Hippocampal formation (tissue), 2 donors: ENCODE measurements at regions not wholly inside any gene's neighbourhood (a gene's known extent, or its start where the extent isn't known, plus 50 kb on each side); places are given as distances from the start of the nearest gene placed in this dataset.

ENCODE experiments used
- DNase-seq, 2 donors: peaks; one replicate each; lab custom pipeline; 2025; lab: John Stamatoyannopoulos, UW

DNA sequence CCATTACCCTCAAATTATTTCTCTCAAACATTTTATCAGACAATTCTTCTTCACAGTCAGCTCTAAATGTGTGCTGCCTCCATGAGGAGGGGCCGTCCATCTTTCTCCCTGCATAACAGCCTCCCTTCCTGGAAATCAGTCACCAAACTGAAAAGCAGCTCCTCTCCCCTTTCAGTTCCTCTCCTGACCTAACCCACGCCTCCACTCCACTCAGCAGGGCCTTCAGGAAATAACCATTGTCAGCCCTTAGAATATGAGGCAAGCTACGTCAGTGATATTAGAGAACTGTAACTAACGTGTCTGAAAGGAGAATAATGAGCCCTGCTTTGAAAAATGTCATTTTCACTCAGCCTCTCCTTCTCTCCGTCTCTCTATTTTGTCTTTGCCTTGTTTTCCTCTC, 116.2 kb downstream of the OLFM4 start:
- DNase-seq: no peak

DNA sequence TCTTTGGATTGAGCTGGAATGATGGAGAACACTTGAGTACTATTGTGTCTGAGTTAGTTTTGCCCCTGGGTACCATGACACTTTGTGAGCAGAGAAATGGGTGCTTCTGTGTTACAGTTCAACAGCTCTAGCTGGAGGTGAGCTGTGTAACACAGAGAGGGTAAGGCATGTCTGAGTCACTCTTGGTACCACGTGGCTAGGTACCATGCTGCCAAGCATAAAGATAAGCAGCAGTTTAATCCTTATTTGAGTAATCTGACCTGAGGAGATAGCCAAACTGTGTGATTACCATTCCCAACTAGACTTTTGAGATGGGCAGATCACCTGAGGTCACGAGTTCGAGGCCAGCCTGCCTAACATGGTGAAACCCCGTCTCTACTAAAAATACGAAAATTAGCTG, 122.0 kb downstream of the OLFM4 start:
- DNase-seq: no peak

DNA sequence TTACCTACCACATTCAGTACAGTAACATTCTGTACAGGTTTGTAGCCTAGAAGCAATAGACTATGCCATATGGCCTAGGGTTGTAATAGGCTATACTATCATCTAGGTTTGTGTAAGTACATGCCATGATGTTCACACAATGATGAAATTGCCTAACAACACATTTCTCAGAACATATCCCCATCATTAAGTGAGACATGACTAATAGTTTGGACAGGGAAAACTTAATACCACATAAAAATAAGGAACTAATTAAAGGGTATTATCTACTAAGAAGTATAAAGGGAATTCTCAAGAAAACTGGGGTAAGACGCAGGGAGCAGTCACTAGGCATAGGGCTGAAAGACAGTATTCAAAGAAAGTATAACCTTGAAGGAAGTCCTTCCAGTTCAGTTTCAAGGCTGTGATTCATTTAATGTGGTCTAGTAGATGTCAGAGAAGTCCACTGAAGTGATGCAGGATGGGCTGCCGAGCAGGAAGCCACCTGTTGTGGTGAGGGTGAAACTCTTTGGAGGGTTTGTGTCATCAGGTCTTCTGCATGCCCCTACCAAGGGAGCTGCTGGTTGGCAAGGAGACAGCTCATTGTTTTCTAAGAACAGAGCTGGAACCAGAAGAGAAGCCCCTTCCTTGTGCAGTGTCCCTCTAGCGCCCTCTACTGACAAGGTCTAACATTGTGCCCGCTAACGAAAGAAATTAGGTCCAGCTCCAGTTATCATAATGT, 122.9 kb downstream of the OLFM4 start:
- DNase-seq: peak; percentile 31 to 32

DNA sequence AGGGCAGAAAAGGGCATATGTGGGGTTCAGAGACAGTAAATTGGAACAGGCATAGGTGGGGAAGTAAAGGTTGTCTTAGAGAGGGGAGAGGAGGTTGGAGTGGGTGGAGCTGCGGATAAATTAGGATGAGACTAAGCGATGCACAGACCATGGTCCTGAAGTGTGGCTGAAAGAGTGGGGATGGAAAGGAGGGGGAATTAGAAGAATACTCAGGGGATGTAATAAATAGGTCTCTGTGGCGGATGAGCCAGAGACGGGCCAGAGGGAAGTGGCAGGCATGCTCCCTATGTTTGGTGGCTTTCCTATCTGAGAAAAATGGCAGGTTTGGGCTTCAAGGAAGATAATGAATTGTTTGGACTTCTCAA, 123.4 kb downstream of the OLFM4 start:
- DNase-seq: no peak

DNA sequence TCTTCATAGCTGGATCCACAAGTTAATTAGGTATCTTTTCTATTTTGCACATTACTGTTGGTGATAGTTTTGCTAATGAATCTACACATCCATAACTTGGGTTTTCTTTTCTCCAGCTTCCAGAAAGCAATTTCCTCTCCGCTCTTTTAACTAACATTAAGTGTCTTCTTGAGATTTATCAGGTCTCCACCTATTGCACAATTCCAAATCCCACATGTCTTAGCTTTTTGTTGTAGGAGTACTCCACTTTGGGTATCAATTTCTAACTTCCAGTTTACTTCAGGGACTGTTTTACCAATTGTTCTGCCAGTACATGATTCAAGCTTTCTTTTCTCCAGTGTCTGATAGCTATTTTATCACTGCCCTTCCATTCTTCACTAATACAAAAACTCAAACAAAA, 129.6 kb downstream of the OLFM4 start:
- no peak for DNase-seq

DNA sequence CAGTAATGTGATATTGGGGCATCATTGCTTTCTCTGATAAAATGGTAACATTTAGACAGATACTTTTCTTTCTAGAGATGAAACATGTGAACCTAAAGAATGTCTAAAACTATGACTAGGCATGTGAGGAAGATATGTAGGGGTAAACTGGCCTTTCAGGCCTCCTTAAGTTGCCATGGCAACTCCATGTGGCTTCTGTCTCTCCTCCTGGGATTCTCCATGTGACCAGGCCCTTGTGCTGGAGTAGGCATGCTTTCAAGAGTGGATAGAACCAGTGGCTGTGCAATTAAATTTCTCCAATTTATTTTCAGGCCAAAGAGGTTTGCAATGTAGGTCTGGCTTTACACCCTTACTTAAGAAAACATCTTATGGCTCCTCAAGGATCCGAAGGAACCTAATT, 130.8 kb downstream of the OLFM4 start:
- DNase-seq: no peak

DNA sequence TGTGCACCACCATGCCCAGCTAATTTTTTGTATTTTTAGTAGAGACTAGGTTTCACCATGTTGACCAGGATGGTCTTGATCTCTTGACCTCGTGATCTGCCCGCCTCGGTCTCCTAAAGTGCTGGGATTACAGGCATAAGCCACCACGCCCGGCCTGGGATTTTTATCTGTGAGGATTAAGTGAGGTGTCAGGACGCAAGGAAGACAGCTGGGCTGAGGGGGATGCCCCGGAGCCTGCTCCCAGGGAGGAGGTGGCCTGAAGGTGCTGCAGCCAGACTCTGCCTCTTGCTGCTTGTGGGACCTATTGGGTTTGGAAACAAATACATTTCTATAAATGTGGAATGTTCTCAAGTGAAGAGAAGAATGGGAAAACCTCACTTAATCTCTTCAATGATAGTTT, 131.6 kb downstream of the OLFM4 start:
- no peak for DNase-seq

DNA sequence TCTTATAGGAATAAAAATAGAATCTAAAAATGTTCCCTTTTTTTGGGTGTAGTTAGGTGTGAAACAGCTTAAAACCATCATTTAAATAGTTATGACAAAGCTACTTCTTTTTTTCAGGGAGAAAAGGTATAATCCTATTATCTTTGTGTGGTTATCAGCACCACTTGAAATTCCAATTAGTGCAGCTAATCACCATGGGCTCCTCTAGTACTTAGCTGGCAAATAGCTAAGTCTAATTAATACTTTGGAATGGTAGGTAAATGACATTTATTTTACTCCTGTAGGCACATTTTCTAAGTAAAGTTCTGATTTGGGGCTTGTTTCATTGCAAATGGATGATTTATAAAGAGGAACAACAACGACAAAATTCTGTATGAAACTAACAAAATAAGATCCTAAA, 132.6 kb downstream of the OLFM4 start:
- no peak for DNase-seq

DNA sequence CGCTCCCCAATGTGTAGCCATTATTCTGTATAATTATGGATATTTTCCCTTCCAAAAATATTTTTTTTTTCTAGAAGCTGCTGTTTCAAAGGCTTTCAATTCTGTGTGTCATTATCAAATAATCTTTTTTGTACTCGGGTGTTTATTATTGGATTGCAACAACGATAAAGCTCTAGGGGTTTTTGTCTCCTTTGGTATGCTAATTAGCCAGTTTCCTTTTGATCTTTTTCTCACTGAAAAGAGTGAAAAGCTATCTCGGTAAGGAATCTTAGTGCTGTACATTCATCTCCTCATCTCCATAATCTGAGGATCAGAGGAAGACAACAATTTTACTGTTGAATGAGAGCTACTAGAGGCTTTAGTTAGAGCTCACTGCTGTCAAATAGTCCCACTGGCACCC, 136.6 kb downstream of the OLFM4 start:
- DNase-seq: no peak

DNA sequence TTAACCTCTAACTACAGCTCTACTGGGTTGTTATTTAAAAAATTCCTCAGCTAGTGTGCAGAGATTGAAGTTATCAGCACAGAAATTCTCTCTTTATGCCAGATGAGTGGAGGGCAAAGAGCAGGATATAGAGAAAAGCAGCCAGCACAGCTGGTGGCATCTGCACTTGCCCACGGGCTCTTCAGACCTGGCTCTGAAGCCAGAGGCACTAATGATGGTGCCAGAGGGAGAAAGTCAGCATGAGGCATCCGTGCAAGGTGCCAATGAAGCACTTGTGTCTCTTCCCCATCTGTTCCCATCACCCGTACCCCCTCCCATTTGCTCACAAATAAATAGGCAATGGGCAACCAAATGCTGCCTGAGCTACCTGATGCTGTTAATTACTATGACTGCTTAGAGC, 138.9 kb downstream of the OLFM4 start:
- DNase-seq: no peak

DNA sequence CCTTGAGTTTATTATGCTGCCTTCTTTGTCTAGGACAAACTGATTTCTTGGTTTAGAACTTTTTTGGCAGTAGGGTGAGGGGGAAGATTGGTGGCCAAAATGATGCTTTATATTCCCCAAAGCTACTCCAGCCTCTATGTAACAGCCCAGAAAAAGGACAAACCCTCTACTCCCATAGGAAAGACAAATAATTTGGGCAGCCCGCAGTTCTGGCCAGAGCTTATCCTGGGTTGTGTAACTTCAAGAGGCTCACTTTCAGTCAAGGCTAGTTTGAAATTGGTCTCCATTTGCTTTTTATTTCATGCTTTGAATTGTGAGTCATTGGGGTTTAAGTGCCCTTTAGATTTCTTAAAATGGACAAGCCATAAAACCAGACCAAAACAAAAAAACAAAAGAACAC, 142.3 kb downstream of the OLFM4 start:
- DNase-seq: no peak

DNA sequence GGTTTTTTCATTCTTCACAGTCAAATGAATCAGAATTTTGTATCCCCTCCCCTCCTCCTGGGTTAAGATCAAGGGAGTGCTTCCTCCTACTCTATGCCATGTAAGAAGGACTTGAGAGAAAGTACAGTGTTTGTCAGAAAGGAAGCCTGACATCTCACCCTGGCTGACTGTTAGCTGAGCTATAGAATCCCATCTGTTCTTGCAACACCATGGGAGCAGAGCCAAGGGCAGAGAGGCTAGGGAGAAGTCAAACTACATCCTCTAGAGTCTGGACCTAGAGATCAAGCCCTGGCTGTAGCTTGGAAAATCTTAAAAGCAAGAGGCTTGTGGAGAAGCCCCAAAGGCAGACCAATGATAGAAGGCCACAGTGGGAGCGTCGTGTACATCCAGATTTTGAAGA, 145.9 kb downstream of the OLFM4 start:
- DNase-seq: no peak

DNA sequence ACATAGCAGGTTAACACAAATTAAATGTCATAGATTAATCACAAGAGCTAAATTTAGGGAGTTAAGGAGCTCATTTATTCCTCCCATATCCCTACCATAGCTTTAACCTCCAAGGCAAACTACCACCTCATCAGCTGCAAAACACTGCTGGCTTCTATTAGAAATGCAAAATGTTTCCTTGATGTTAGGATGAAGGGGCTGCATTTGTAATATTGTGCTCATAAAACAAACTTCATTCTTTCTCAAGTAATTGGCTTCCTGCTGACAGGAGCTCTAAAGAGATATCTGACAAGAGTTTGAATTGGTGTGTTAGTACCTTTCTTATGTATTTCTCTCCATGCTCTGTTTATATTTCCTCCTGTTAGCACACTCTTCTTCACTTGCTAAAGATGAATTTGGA, 152.1 kb downstream of the OLFM4 start:
- no peak for DNase-seq

DNA sequence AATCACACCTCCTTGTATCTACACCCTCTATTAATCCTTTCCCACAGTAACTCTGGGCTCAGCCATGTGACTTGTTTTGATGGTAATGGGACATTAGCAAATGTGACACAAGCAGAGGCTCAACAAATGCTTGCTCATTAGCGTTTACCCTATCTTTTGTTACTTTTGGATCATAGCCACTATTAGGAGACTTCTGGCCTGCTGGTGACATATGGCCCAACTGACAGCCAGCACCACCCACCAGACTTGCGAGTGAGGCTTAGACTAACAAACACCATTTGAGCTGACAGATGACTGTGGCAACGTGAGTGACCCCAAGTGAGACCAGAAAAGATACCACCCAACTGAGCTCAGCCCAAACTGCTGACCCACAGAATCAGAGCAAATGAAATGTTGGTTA, 154.1 kb downstream of the OLFM4 start:
- DNase-seq: no peak

DNA sequence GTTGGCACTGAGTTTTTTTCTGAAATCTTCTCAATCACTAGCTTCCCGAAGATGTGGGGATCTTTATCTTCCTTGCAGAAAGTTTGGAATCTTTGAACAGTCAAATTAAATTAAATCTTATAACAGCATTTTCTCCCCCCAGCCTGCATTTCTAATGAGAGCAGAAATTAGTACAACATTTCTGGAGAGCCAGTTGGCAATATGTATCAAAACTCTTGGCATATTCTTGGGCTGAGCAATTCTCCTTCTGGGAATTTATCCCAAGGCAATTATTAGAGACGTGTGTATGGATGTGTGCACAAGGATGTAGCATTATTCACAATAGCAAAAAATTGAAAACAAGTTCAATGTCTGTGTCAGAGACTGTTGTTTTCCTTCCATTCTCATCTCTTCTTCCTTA, 159.5 kb downstream of the OLFM4 start:
- DNase-seq: no peak

DNA sequence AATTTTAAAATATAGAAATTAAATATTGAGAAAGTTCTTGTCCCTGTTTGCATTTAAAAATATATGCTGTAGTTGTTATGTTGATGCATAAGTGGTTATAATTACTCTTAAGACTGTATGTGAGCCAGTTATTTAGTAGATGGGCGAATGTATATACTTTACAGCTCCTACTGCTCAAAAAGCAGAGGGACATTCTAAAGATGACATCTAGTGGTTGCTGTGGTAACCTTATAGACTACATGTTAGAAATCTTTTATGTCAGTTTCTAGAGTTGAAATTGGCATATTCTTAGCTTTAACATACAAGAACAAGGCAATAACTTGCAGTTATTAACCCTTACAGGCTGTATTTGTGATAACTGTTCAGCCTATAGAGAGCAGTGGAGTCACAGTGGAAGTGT, 160.5 kb downstream of the OLFM4 start:
- DNase-seq: no peak

DNA sequence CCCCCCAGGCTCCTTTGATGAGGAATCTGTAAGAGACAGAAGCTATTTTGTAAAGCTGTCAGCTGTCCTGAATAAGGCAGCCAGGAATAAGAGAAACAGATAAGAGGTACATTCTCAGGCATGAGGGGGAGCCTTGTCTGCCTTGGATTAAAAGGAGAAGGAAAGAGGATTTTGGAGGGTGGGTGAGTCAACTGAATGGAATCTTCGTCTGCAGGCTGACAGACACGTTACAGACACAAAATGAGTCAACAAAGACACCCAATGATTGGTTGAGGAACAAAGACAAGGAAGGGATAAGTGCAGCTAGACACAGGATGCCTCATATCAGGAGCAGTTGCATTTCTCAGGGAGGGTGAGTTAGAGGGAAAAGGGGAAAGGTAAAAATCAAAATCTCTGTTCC, 162.5 kb downstream of the OLFM4 start:
- DNase-seq: no peak

DNA sequence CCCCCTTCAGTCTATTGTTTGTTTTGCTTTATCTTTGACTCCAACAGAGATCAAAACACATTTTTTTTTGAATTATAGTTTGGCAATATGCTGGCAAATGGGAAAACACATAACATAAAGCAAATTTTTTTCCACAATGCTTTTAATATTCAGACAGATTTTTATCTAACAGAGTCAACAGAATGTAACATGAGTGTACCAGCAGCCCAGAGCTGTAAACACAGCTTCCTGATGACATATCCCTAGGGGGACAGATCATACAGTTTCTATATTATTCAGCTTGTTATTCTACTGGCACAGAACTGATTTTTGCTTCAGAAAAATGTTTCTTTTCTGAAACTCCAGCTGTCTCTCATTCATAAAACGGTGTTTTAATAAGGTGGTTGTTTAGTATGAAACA, 168.8 kb downstream of the OLFM4 start:
- DNase-seq: no peak

DNA sequence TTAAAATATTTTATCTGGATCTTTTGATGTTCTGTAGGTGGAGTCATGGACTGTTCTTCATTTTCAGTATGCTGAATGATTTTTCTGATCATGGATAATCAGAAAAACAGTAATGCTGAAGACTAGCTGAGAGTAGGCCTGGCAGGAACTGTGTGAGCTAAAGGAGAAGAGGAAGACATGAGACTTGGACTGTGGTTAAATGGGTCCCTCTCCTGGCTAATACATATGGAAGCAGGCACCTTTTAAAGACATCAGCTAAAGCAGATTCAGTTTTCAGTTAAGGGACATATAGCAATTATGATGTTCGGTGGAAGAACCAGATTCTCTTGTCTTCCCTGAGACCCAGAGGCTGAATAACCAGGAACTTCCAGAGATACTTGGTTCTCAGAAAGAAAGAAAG, 169.4 kb downstream of the OLFM4 start:
- DNase-seq: no peak

DNA sequence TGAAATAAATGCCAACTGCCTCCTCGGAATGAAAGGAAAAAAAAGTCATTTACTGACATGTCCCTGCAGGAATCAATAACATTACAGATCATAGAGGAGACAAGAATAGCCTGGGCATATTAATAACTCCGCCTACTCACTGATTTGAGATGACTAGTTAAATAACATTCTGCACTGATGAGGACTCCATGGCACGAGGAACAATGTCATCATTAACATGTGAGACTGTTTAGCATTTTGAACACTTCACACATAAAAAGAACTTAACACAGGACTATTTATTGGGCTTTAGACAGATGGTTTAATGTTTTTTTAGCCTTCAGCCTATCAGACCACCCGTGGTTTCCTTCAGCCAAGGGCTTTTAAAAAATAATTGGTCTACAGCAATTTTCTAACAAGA, 170.1 kb downstream of the OLFM4 start:
- DNase-seq: no peak

DNA sequence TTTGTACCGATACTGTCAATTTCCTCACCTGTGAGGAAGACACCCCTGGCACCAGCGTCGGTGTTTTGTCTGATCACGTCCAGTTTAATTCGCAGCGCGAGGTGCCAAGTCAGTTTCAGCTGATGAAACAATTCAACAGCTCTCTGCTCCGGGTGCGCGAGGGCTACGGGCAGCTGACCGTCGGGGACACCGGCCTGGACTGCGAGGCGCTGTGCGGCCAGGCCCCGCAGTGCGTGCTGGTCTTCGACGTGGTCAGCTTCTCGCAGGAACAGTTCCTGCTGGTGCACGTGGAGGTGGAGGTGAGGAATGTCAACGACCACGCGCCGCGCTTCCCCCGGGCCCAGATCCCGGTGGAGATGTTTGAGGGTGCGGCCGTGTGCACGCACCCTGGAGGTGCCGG, 171.5 kb downstream of the OLFM4 start:
- no peak for DNase-seq

DNA sequence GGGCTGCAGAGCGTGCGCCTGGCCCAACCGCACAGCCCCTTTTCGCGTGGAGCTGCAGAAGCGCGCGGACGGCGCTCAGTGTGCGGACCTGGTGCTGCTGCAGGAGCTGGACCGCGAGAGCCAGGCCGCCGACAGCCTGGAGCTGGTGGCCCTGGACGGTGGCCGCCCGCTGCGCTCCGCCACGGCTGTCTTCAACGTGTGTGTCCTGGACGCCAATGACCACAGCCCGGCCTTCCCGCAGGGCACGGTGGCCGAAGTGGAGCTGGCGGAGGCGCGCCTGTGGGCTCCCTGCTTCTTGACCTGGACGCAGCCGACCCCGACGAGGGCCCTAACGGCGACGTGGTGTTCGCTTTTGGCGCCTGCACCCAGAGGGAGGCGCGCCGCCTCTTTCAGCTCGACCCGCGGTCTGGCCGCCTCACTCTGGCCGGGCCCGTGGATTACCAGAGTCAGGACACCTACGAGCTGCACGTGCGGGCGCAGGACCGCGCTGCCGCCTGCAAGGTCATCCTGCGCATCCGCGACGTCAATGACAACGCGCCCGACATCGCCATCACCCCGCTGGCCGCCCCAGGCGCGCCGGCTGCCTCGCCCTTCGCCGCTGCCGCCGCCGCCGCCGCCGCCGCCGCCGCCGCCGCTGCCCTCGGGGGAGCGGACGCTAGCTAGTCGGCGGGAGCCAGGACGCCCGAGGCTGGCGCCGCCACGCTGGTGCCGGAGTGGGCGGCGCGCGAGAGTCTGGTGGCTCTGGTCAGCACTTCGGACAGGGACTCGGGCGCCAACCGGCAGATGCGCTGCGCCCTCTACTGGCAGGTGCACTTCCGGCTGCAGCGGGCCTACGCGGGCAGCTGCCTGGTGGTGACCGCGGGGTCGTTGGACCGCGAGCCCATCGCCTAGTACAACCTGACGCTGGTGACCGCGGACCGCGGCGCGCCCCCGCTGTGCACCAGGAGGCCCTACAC, 172.2 kb downstream of the OLFM4 start:
- DNase-seq: no peak

DNA sequence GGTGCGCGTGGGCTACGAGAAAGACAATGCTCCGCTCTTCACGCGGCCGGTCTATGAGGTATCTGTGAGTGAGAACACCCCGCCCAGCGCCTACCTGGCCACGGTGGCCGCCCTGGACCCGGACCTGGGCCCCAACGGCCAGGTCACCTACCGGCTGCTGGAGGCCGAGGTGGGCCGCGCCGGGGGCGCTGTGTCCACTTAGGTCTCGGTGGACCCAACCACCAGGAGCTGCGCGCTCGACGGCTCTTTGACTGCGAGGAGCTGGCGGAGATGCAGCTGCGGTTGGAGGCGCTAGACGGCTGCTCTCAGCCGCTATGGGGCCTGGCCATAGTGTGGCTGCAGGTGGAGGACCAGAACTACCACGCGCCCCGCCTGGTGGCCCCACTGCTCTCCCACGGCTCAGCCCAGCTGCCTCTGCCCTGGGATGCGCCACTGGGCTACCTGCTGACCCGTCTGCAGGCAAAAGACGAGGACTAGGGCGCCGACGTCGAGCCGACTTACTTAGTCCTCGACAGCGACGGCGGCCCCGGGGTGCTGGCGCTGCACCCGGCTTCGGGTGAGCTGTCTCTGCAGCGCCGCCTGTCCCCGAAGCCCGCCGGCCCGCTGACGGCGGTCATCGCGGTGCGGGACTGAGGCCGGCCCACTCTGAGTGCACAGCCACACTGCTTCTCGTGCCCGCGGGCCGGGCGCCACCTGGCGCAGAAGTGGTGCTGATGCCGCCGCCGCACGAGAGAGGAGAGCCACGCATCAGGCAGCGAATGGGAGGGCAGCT, 173.0 kb downstream of the OLFM4 start:
- no peak for DNase-seq
